ENCODE measurements at regions not wholly inside any gene's neighbourhood (a gene's known extent, or its start where the extent isn't known, plus 50 kb on each side); places are given as distances from the start of the nearest gene placed in this dataset.

GRCh38 chr18:78772360-78773302, 207.0 kb upstream of the SALL3 start:
- TF ChIP-seq POLR2A (IDR thresholded peaks at IDR 0.05) (no peak), CTCF (IDR thresholded peaks at IDR 0.05) (no peak), POLR2AphosphoS5 (IDR thresholded peaks at IDR 0.05) (no peak), EP300 (IDR thresholded peaks at IDR 0.05; ENCODE audit: low read depth) (no peak)
